ENCODE measurements at regions not wholly inside any gene's neighbourhood (a gene's known extent, or its start where the extent isn't known, plus 50 kb on each side); places are given as distances from the start of the nearest gene placed in this dataset.
"Not testable (repeated sequence)": the region's sequence is repeated elsewhere in the genome, so short reads cannot be mapped to it uniquely, and the experiment has no call there.

DNA sequence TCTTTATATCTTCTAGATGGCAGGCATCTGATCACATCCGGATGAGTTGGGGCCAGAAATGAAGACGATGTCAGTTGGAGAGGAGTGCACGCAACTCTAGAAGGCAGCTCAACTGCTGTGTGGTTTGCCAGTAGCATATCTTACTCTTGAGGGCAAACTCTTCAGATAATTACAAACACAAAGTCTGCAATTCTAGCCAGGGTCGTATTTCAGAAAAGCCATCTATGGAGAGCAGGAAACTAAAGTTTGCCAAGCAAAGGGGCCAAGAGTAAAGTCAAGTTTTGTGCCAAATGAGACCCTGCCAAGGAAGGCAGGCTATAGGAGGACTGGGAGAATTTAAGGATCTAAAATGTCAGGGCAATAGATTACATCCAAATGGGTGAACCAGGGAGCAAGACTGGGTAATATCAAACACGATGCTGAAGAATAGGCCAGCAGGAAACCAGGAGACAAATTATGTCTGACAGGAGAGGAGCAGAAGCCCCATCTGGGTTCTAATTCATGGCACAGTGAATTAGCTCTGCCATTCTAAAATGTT is 312.5 kb upstream of the SEMA3C start:
- H3K4me1 ChIP-seq: no peaks in the 10 kb centered on the region; the same call in none of the 2 replicates
- no peaks in the 10 kb centered on the region for H3K9me3 ChIP-seq
- H3K4me3 ChIP-seq (ENCODE audit: low read depth, low read length): no peak overlapping the region
- H3K27me3 ChIP-seq: no peaks in the 10 kb centered on the region
- H3K36me3 ChIP-seq: no peaks in the 10 kb centered on the region
- TF ChIP-seq, protein P1, sequence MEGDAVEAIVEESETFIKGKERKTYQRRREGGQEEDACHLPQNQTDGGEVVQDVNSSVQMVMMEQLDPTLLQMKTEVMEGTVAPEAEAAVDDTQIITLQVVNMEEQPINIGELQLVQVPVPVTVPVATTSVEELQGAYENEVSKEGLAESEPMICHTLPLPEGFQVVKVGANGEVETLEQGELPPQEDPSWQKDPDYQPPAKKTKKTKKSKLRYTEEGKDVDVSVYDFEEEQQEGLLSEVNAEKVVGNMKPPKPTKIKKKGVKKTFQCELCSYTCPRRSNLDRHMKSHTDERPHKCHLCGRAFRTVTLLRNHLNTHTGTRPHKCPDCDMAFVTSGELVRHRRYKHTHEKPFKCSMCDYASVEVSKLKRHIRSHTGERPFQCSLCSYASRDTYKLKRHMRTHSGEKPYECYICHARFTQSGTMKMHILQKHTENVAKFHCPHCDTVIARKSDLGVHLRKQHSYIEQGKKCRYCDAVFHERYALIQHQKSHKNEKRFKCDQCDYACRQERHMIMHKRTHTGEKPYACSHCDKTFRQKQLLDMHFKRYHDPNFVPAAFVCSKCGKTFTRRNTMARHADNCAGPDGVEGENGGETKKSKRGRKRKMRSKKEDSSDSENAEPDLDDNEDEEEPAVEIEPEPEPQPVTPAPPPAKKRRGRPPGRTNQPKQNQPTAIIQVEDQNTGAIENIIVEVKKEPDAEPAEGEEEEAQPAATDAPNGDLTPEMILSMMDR (IDR thresholded peaks at IDR 0.05; ENCODE audit: low read depth, low read length): no peak
- no peak for DNase-seq

DNA sequence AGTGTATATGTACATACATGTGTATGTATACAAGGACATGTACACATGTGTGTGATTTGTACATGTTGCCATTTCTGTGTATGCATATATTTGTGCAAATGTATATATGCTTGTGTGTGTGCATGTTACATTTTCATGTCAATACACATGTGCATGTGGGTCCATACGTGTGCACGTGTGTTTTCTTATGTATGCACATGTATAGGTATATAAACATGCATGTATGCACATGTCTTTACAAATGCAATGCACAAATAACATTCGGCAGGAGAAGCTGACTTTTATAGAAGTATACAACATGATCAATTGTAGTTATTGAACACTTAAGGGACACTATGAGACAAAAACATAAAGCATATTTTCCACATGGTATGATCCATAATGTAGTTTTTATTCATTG is 307.4 kb upstream of the SEMA3C start:
- Histone ChIP-seq H3K4me1 (no peaks in the 10 kb centered on the region), H3K27me3 (no peaks in the 10 kb centered on the region), H3K36me3 (no peaks in the 10 kb centered on the region), H3K9me3 (peaks cover 5% of the 10 kb centered on the region), H3K4me3 (ENCODE audit: low read depth, low read length) (no peak overlapping the region)
- TF ChIP-seq, protein P1 (IDR thresholded peaks at IDR 0.05; ENCODE audit: low read depth, low read length): no peak
- DNase-seq: no peak

- not testable (repeated sequence) for H3K4me3 ChIP-seq (ENCODE audit: low read depth, low read length)
Observed at GRCh38 chr7:81222692-81223091, 303.8 kb upstream of the SEMA3C start.

GRCh38 chr7:81221527-81222217 is 302.8 kb upstream of the SEMA3C start:
- H3K4me3 ChIP-seq (ENCODE audit: low read depth, low read length): no peak overlapping the region

More at GRCh38 chr7:81222692-81223091, 303.8 kb upstream of the SEMA3C start:
- not testable (repeated sequence) for DNase-seq, H3K36me3 ChIP-seq, H3K27me3 ChIP-seq, H3K4me1 ChIP-seq, H3K9me3 ChIP-seq

DNA sequence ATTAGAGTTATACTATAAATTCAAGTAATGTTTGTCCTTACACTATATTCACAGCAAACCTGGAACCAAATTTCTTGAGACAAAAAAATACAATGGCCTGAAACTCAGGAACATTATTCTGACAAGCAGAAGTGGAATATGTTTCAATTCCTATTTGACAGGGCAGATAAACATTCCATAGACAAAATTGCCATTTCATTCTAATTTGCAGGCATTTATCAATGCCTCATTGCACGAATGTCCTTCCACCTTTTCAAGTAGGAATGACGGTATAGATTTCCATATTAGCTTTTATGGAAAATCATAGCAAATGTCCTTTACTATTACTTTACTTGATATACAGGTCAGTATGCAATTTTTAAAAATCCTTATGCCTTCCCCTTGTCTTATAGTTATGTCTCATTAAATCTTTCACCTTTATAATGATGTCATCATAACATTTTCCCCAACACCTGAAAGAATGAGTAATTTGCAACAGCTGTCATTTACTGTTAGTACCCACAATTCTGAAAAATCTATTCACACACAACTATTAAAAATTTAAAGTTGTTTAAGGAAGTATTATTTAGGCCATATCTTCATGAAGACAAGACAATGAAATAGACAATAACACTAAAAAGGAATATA is 299.7 kb upstream of the SEMA3C start:
- Histone ChIP-seq H3K4me1 (no peaks in the 10 kb centered on the region), H3K36me3 (no peaks in the 10 kb centered on the region), H3K9me3 (no peaks in the 10 kb centered on the region), H3K4me3 (ENCODE audit: low read depth, low read length) (no peak overlapping the region), H3K27me3 (no peaks in the 10 kb centered on the region)
- TF ChIP-seq, protein P1 (IDR thresholded peaks at IDR 0.05; ENCODE audit: low read depth, low read length): no peak
- DNase-seq: no peak

More at GRCh38 chr7:81221527-81222217, 302.8 kb upstream of the SEMA3C start:
- Histone ChIP-seq H3K36me3 (no peaks in the 10 kb centered on the region), H3K27me3 (no peaks in the 10 kb centered on the region), H3K4me1 (no peaks in the 10 kb centered on the region), H3K9me3 (peaks cover 5% of the 10 kb centered on the region)
- TF ChIP-seq, protein P1 (IDR thresholded peaks at IDR 0.05; ENCODE audit: low read depth, low read length): no peak
- DNase-seq: no peak

DNA sequence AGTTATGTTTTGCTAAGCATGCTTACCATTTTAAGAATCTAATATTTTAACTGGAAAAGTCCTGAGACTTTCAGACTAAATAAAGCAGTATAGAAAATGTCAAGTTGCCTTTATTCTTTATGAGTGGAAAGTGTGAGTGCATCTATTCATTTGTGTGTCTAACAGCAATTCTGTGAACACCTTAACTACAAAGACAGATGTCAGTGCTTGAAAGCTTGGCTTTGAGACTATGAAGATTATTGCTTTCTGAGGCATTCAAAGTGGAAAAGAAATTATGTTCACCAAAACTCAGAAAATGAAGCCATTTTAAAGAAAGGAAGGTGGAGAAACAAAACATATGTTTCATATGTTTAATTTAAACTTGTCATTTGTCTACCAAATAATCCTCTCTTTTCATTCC is 294.5 kb upstream of the SEMA3C start:
- H3K4me1 ChIP-seq: no peaks in the 10 kb centered on the region
- no peak for DNase-seq
- H3K27me3 ChIP-seq: no peaks in the 10 kb centered on the region
- H3K9me3 ChIP-seq: no peaks in the 10 kb centered on the region
- no peak overlapping the region for H3K4me3 ChIP-seq (ENCODE audit: low read depth, low read length)
- H3K36me3 ChIP-seq: no peaks in the 10 kb centered on the region
- TF ChIP-seq, protein P1 (IDR thresholded peaks at IDR 0.05; ENCODE audit: low read depth, low read length): no peak

All from BE2C (cell line).